ENCODE measurements at regions not wholly inside any gene's neighbourhood (a gene's known extent, or its start where the extent isn't known, plus 50 kb on each side); places are given as distances from the start of the nearest gene placed in this dataset.

DNA sequence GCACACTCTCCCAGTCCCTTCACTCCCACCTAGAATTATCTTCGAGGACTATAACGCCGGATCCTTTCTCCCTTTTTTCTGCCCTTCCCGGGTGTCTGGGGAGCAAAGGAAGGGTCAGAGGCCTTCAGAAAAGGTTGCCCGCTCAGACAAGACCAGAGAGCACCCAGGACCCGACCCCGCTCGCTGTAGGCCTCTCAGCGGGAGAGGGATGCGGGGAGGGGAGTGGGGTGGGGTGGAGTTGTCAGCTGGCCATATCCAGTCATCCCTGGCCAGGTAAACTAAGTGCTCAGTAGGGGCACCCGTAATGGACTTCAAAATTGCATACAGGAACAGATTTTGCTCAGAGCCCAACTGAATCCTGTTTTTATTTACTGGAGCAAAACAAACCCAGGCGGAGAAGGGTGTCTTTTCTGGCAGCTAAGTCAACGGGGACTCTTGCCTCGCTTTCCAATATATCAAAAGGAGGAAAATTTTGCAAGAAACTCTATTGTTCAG lies 65.0 kb downstream of the NOL4 start:
- no peak for DNase-seq (ENCODE audit: low read depth)

DNA sequence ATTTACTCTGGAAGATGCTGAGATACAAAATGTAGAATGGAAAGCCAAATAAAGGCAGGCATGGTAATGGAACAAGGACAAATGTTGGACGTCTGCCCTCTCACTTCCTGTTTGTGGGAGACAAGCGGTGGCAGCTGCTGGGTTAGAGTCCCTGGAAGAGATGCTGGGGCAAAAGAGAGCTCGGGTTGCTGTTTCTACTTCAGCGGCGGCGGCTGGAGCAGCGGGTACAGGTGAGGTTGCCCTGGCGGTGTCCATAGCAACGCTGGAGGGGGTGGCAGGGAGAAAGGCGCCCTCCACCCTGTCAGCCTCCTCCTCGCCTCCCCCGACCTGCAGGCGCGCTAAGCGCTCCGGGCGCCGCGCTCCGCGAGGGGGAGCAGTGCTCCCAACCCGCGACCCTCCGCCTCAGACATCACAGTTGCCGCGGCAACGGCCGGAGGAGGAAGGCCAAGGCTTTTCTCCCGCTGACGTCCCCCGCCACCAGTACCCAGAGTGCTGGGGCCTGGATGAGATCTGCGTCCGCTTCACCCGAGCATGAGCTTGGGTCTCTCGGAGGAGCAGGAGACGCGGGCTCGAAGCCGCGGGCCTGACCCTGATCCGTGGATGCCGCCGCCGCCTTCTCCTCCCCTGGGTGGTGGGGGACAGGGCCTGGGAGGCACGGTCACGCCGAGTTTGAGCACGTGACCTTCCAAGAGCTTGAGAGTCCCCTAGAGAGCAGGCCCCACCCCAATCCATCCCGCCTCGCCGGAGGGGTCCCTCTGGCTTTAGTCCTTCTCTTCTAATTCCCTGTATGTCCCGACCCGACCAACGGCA lies 65.6 kb downstream of the NOL4 start:
- peak; percentile 0 for DNase-seq (ENCODE audit: low read depth)

DNA sequence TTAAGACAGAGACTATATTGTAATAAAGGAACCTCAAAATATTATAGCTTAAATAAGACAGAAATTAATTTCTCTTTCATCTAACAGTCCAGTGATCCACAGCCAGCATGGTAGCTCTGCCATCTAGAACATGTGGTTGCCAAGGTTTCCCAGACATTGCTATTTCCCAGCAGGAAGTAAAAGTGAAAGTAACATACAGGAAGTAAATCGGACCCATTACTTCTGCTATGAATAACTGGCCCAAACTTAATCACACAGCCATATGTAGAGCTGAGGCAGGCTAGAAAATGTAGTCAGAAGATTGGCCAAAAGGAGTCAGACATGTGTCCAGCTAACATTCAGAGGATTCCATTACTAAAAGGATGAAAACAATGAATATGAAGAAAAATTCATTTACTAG lies 71.0 kb downstream of the NOL4 start:
- peak; percentile 19 for DNase-seq (ENCODE audit: low read depth)

DNA sequence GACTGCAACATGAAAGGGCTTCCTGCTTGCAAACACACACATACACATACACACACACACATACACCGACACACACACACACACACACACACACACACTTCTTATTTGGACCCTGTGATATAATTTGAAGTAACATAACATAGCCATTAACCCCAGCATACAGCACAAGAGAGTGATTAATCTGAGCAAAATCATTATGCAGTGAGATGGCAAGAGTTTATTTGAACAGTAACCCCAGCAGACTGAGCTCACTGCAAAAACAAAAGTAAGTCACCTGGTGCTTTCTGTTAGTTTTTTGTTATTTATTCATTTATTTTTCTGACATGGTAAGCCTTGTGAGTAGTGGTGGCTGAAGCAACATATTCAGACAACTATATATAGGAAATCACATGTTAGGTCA lies 93.7 kb downstream of the NOL4 start:
- no peak for DNase-seq (ENCODE audit: low read depth)

DNA sequence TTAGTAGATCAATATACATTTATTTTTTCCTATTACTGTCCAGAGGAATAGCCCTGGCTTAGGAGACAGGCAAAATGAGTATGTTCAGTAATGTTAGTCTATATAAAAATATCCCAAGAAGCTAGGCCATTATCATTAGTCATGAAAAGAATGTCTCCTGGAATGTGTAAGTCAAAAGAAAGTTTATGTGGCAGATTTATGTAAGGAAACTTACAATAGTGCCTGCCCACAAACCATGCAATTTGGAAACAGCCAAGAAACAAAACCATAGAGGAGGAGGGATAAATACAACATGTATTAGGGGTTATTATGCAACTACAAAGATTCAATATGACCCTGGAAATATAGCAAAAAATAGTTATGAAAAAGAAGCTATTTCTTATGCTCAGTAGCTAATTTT lies 96.3 kb downstream of the NOL4 start:
- peak; percentile 68 for DNase-seq (ENCODE audit: low read depth)

DNA sequence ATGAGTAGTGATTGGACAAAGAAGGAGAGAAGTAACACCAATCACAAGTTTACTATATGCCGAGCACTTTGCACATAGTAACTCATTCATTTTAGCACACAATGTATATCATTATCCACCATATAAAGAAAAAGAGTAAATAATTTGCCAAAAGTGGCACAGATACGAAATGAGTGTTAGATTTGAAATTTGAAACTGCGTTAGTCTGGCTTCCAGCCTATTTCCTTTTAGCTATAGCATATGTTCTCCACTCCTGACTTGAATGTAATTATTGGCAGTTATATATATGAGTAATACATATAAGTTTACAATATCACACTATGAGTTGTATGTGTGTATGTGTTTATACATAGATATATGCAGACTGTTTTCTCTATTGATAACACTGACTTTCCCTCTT lies 98.6 kb downstream of the NOL4 start:
- no peak for DNase-seq (ENCODE audit: low read depth)

DNA sequence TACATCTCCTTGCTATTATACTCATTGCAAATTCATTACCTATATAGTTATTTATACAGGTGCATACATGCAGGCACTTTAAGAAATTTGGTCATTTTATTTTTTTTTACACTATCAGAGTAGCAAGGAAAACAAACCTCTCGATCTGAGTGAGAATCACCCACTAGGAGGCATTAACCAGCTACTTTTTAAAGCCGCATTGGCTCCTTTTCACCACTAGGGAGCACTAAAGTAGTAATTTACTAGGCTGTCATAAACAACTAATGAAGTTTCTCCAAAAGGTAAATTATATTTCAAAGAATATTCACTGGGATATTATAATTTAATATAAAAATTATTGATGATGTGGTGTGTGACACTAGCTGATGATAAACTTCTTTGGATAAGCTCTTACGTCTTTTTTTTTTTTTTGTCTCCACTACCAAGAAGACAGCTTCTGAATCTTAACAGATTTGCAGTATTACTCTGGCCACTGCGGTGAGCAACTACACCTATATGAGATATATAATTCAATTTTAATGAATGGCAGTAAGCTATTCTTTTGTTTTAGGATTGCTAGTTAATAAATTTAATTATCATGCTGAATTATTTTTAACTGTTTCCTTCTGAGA lies 101.9 kb downstream of the NOL4 start:
- DNase-seq (ENCODE audit: low read depth), result peak; percentile 58

DNA sequence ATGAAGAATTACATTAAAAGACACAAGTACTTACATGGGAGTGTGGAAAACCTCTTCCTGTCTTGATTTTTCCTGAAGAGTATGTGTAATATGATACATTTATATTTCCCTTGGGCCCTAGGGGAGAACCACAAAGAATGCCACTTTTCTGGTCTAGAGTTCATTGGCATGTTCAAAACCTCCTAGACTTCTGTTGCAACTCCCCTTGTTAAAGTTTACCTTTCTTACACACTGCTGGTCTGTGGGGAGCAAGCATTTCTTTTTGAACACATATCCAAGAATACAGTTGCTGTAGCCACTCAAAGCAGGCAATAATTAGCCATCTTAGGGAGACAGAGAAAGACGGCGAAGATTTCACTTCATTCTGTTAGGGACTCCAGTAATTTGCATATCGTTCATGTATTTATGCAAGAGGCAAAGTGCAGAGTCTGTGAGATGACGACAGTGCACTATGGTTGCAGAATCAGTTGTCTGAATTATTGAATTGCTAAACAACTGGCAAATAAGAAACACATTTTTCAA lies 103.5 kb downstream of the NOL4 start:
- peak; percentile 40 for DNase-seq (ENCODE audit: low read depth)

DNA sequence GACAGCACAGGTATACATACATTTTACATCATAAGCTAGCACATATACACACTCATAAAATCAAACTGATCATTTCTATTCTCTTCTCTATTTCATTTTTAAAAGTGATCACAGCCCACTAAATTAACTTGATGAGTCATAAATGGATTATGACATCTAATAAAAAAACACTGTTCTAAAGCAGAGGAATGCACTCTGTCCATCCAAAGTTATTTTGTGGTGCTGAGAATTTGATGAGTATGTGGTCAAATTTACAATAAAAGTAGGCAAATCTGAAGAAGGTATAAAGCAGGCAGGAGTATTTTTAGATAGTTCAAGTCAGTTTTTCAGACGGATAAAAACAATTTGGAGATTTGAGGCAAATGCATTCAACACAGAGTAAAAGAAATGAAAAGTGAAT lies 104.4 kb downstream of the NOL4 start:
- peak; percentile 21 for DNase-seq (ENCODE audit: low read depth)

DNA sequence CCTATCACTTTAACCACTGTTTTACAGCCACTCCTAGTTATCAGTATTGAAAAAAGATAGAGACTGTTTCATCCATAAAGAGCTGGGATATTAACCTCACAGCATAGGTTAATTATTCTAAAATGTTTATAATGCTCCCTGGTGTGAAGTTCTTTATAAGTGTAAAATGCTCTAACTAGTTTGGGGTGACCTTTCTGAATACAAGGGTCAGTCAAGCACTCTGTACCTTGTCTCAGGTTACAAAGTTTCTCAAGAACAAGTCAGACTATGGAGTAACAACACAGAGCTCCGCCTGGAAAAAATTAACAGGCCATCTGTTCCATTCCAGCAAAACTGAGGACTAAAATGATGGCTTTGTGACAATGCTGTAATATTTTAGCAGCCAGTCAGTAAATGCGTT lies 107.4 kb downstream of the NOL4 start:
- no peak for DNase-seq (ENCODE audit: low read depth)

DNA sequence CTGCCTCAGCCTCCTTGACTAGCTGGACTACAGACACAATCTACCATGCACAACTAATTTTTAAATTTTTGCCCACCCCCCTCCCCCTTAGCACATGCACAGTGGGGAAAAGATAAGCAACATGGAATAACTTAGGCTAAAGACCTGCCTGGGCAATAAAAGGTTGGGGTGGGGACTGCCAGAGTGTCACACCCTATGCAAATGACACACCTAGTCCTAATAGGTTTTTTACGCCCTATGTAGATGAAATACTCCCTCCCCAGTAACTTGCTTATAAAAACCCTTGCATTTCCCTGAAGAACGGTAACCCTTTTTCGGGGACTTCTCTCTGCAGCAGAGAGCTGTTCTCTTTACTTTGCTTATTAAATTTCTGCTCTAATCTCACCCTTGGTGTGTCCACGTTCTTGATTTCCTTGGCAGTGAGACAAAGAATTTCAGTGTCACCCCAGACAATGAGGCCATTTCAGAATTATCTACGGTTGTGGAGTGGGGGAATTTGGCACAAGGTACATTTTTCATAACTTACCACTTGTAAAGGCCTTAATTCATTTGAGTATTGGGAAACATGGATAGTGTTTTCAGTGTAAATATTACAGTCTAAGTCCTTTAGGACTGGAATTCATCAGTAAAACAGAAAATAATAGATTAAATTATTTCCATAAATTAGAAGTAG lies 109.2 kb downstream of the NOL4 start:
- no peak for DNase-seq (ENCODE audit: low read depth)

DNA sequence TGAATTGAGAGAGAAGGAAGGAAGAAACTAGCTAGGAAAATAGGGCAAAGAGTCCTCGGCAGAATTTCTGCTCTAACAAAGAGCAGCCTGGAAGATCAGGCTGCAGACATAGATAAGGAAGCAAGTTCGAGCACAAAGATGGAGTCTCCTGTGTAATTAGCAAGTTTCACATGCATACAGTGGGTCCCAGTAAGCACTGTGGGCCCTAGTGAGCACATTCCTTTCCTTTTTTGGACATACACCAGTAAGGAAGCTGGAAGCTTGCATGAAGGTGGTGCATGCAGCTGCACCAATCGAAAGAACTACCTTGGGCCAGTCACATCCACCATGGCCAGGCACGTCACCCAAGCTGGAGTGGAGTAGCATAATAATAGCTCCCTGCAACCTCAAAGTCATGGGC lies 109.7 kb downstream of the NOL4 start:
- DNase-seq (ENCODE audit: low read depth), result peak; percentile 5

DNA sequence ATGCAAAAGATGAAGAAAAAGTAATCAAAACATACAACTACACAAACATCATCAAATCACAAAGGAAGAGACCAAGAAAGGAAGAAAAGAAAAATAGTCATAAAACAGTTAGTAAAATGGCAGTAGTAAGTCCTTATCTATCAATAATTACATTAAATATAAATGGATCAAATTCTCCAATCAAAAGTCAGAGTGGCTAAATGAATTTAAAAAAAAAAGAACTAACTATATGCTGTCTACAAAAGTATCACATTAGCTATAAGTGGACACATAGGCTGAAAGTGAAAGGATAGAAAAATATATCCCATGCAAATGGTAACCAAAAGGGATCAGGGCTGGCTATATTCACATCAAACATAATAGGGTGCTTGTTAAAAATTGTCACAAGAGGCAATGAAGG lies 116.5 kb downstream of the NOL4 start:
- no peak for DNase-seq (ENCODE audit: low read depth)

DNA sequence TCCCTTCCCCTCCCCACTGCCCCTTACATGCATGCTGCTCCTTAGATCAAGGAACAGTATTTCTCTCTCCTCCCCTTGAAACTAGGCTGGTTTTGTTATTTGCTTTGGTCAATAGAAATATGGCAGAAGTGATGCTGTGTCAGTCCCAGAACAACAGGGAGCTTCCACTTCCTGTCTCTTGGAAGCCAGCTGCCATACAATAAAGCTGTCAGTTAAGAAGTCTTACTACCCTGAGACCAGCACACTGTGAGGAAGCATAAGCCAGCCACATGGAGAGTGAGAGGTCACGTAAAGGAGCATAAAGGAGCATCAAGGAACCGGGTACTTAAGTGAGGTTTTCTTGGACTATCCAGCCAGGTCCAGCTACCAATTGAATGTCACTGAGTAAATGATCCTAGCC lies 126.6 kb downstream of the NOL4 start:
- DNase-seq (ENCODE audit: low read depth), result no peak

DNA sequence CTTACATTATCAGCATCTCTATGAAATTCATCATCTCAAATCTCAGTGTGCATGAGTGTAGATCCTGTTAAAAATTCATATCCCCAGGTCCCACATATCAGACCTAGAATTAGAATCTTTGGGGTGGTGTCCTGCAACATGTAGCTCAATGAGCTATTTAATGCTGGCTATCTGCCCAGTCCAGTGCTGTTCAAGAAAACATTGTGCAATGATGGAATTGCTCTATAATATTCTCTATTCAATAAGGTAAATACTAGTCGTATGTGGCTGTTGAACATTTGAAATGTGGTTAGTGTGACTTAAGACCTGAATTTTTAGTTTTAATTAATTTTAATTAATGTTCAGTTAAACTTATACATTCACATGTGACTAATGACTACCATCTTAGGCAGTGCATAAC lies 127.4 kb downstream of the NOL4 start:
- no peak for DNase-seq (ENCODE audit: low read depth)

DNA sequence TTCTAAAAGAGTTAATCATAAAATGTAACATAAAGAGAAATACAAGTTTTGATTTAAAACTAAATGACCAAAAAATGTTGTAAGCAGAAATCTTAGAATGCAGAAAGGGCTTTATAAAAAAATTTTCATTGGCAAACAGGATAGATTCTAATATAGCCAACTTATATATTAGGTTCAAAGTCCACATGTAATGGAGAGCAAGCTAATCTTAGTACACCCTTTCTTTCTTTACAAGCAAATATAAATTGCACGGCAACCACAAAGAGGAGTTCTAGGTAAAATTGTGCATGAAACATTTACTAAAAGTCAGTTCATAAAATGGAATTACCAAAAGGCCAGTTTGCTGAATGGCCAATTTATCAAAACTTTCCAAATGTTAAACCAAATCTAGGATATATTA lies 130.6 kb downstream of the NOL4 start:
- no peak for DNase-seq (ENCODE audit: low read depth)

DNA sequence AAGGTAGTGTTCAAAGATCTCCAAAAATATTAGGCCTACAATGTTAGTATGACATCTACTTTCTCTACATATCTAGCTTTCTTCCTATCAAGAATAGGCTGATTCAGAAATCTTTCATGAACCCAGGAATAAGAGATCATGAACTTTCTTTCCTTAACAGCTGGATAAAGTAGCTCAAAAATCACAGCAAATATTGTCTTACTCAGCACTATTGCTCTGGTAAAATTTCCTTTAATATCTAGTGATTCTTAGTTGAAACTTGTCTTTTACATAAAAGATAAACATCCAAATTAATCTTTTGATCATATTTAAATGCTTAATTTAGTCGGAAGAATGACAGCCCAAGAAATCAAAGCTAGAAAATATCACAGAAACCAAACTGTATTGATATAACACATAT lies 131.9 kb downstream of the NOL4 start:
- DNase-seq (ENCODE audit: low read depth), result no peak

DNA sequence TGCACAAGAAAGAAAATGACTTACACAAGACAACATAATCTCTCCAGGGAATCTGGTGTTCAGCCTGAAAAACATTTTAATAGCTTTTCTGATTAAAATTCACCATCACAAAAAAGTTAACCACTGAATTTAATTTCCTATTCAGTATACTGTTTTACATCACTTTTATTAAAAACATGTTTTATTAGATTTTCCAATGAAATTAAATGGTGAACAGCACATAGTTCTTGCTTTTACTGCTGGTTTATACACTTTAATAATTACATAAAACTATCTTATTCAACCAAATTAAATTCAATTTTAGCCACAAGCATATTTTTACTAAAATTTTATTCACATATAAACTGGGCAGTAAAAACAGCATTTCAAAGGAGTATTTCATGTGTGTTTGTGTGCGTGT lies 138.3 kb downstream of the NOL4 start:
- no peak for DNase-seq (ENCODE audit: low read depth)

DNA sequence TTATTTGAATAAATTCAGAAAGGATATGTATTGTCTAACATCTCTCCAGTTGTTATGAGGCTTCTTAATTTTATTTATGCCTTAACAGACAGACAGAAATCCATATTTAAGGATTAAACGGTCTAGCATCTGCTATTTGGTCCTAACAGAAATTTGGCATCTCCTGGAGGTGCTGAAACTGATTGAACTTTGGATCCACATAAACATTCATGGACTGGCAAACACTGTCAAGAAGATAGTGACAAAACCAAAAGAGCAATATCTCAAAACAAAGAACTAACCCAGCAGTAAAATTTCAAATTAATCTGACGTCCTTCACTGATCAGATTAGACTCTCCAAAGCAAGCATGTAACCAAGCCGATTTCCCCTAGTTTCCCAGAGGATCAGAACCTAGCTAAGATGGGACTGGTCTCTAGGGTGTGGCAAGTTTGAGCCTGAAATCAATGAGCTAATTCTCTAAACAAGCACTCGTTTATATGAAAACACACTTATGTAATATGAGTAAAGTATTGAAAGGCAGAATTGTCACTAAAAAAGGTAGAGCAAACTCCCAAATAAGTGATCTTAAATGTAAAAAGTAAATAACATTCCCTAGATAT lies 139.5 kb downstream of the NOL4 start:
- DNase-seq (ENCODE audit: low read depth), result no peak

DNA sequence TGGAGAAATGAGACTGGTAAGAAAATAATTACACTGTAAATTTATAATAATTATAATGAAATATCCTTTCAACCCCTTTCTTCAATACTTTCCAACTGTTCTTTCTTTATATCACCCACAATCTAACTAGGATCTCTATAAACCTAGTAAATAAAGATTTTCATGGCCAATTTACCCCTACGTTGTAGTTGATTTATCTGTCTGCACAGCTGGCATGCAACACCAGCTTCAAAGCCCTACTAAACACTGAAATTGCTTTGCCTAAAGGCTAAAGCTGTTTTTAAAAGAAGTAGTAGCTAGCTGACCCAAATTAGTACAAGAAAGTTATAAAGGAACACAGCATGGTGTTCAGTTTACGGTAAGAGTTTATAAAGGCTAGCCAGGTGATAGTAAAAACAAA lies 140.1 kb downstream of the NOL4 start:
- no peak for DNase-seq (ENCODE audit: low read depth)

DNA sequence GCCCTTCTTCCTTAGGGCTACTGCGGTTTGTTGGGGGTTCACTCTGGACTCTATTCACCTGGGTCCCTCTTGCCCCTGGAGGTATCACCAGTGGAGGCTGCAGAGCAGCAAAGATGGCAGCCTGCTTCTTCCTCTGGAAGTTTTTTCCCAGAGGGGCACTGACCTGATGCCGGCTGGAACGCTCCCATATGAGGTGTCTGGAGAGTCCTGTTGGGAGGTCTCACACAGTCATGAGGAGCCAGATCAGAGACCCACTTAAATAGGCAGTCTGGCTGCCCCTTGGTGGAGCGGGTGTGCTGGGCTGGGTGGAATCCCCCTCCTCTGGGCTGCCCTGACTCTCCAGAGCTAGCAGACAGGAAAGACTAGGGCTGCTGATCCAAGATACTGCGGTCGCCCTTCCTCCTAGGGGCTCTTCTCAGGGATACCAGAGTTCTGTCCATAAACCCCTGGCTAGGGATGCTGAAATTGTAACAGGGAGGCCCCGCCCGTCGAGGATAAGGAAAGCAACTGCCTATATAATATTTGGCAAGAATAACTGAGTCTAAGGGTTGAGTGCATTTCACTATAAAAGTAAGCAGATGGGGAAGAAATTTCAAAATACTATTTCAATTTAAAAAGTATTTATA lies 140.7 kb downstream of the NOL4 start:
- no peak for DNase-seq (ENCODE audit: low read depth)

DNA sequence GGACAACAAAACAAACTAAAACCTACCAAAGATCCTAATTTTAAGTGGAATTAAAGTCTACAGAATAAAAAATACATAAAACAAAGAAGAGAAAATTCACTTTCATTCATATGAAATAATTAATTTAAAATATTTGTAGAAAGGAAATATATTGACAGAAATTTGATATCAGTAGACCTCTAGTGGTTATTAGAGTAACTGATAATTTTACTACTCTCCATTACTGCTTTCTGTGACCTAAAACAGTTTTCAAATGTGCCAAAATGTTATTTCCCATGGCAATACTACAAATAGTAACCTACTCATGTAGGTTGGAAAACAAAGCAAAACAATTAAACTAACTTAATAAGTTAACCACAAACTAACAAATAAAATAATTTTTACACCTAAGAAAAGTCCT lies 147.1 kb downstream of the NOL4 start:
- no peak for DNase-seq (ENCODE audit: low read depth)
